Sigmoid colon (tissue), 6 donors: ENCODE measurements at regions not wholly inside any gene's neighbourhood (a gene's known extent, or its start where the extent isn't known, plus 50 kb on each side); places are given as distances from the start of the nearest gene placed in this dataset.

Source experiments
- DNase-seq: peaks from one replicate; pipeline ENCODE4 v3.0.0-alpha.2; 2019
- H3K27ac ChIP-seq, 4 donors: fragments of 200-600 bp; sonication (generic); one replicate each; pipeline ENCODE4 v1.5.1; 2016 to 2019; ENCODE audit warnings: mild to moderate bottlenecking in 1 of 4
- H3K27me3 ChIP-seq, 3 donors: fragments of 200-600 bp; sonication (generic); one replicate each; pipeline ENCODE4 v1.5.1; 2019; ENCODE audit warnings: mild to moderate bottlenecking in 1 of 3
- H3K36me3 ChIP-seq, 4 donors: fragments of 200-600 bp; sonication (generic); one replicate each; pipeline ENCODE4 v1.5.1; 2016 to 2019
- H3K4me1 ChIP-seq, 4 donors: fragments of 200-600 bp; sonication (generic); one replicate each; pipeline ENCODE4 v1.5.1; 2017 to 2019
- H3K4me3 ChIP-seq, 4 donors: fragments of 200-600 bp; sonication (generic); one replicate each; pipeline ENCODE4 v1.5.1; 2017 to 2019; ENCODE audit warnings: mild to moderate bottlenecking in 2 of 4, moderate library complexity in 1 of 4
- H3K9me3 ChIP-seq, 4 donors: fragments of 200-600 bp in 3 of 4; sonication (generic) in 3 of 4; one replicate each; pipeline versions ENCODE4 v1.5.1 to v1.6.1; 2013 to 2019
- EP300 ChIP-seq, 4 donors: sonication (generic); formaldehyde crosslinking; IDR thresholded peaks; one replicate each; pipeline ENCODE4 v1.6.1; 2017; ENCODE audit warnings: antibody characterized with exemption in 4 of 4
- POLR2A ChIP-seq, 2 donors: fragments of 450-650 bp; IDR thresholded peaks; one replicate each; pipeline ENCODE4 v1.6.1; 2016; ENCODE audit warnings: antibody characterized with exemption in 2 of 2, mild to moderate bottlenecking in 2 of 2, moderate library complexity in 2 of 2
- POLR2AphosphoS5 ChIP-seq, 4 donors: sonication (generic); formaldehyde crosslinking; IDR thresholded peaks; one replicate each; pipeline ENCODE4 v1.6.1; 2017; ENCODE audit warnings: antibody characterized with exemption in 4 of 4
- WGBS, 2 donors: extraction: QIAGEN DNeasy Blood & Tissue Kit; methylation state at CpG; one replicate each; pipeline ENCODE4 v1.1.7; 2013; 5-methylcytosine and 5-hydroxymethylcytosine counted together
- intact Hi-C: fragments of 100-400 bp; cut with DNase I; formaldehyde crosslinking; loops from one replicate; pipeline ENCODE4 v1.15.1; 2023
- TF ChIP-seq, protein P1 (sequence below), 4 experiments: fragments of 450-650 bp in 3 of 4; fragments of 200-600 bp in 1 of 4; IDR thresholded peaks; one replicate each; pipeline ENCODE4 v1.5.1; 2016 to 2019; ENCODE audit warnings: antibody characterized with exemption in 4 of 4, mild to moderate bottlenecking in 3 of 4, moderate library complexity in 2 of 4
- donor health status: healthy with polysubstance abuse.
- donor health status: healthy.

DNA sequence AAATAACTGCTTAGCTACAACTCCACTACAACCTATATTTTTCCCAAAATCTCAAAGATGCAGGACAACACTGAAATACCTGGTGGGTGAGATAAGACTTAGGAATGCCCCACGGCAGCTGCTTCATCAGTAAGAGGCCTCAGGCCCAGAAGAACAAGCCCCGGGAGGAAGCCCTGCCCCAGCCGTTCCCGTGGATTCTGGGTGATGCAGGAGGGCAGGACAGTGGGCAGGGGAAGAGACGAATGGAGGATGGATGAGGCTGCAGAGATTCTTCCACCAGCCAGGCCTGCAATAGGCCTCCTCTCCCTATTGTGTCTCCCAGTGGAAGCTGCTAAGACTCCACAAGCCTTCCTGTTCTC lies 197.9 kb upstream of the HDAC4 start:
- H3K27ac ChIP-seq = no peak overlapping the region
- H3K9me3 ChIP-seq = no peaks in the 10 kb centered on the region
- no peaks in the 10 kb centered on the region for H3K36me3 ChIP-seq
- H3K4me3 ChIP-seq = no peak overlapping the region
- DNase-seq = peak; percentile 17
- no peaks in the 10 kb centered on the region for H3K4me1 ChIP-seq
- intact Hi-C loops = no loop called here
- no peak for TF ChIP-seq POLR2A (IDR thresholded peaks at IDR 0.05)
- TF ChIP-seq POLR2AphosphoS5 (IDR thresholded peaks at IDR 0.05) = no peak
- TF ChIP-seq, protein P1, sequence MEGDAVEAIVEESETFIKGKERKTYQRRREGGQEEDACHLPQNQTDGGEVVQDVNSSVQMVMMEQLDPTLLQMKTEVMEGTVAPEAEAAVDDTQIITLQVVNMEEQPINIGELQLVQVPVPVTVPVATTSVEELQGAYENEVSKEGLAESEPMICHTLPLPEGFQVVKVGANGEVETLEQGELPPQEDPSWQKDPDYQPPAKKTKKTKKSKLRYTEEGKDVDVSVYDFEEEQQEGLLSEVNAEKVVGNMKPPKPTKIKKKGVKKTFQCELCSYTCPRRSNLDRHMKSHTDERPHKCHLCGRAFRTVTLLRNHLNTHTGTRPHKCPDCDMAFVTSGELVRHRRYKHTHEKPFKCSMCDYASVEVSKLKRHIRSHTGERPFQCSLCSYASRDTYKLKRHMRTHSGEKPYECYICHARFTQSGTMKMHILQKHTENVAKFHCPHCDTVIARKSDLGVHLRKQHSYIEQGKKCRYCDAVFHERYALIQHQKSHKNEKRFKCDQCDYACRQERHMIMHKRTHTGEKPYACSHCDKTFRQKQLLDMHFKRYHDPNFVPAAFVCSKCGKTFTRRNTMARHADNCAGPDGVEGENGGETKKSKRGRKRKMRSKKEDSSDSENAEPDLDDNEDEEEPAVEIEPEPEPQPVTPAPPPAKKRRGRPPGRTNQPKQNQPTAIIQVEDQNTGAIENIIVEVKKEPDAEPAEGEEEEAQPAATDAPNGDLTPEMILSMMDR (IDR thresholded peaks at IDR 0.05) = no peak
- no peak for TF ChIP-seq EP300 (IDR thresholded peaks at IDR 0.05)
- H3K27me3 ChIP-seq = no peaks in the 10 kb centered on the region
- 64 to 80% methylated on average over 5 of the region's 5 CpGs for WGBS, 2 donors

DNA sequence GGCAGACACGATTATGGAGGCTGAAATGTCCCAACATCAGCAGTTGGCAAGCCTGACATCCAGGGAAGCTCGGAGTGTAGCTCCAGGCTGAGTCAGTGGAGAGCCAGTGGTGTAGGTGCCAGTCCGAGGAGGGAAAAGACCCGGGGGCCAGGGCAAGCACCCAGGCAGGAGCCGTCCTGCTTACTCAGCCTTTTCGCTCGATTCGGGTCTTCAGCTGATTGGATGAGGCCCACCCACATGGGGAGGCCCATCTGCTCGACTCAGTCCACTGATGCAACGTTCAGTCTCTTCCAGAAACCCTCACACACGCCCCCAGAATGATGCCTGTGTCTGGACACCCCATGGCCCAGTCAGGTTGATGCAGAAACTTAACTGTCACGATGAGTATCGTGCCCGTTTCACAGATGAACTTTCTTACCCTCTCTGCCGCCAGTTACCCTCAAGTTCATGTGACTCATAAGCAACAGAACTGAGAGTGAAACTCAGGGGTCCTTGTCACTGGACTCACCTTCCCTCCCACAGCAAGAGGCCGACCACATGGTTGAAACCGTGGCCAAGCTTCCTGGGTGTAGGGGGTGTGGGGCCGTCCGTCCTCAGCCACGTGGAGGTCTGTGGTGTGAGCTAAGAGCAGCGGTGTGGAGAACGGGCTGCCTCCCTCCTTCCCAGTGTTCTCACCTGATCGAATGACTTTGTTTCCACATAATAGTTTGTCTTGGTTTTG lies 197.4 kb upstream of the HDAC4 start:
- DNase-seq = peak; percentile 61
- Histone ChIP-seq H3K36me3 (no peaks in the 10 kb centered on the region), H3K4me3 (no peak overlapping the region), H3K27me3 (no peaks in the 10 kb centered on the region), H3K4me1 (no peaks in the 10 kb centered on the region), H3K27ac (no peak overlapping the region), H3K9me3 (no peaks in the 10 kb centered on the region)
- intact Hi-C loops = no loop called here
- 83 to 85% methylated on average over 23 of the region's 23 CpGs for WGBS, 2 donors
- TF ChIP-seq, protein P1 (IDR thresholded peaks at IDR 0.05) = no peak
- TF ChIP-seq EP300 (IDR thresholded peaks at IDR 0.05) = no peak
- TF ChIP-seq POLR2A (IDR thresholded peaks at IDR 0.05) = no peak
- no peak for TF ChIP-seq POLR2AphosphoS5 (IDR thresholded peaks at IDR 0.05)

DNA sequence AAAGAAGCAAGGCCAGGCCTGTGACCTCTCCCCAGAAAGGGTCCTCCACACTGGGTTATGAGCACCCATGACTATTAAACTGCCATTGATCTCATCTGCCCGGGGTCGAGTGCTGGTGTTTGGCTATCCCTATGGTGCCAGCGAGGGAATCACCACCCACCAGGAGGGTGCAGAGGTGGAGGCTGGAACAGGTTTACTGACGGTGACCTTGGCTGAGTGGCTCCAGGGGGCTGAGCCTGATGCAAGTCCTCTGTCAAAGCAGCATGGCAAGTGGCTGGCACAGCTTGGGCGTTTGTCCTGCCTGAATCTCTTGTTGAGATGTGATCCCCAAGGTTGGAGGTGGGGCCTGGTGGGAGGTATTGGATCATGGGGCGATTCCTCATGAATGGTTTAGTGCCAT lies 196.4 kb upstream of the HDAC4 start:
- peak; percentile 40 for DNase-seq

DNA sequence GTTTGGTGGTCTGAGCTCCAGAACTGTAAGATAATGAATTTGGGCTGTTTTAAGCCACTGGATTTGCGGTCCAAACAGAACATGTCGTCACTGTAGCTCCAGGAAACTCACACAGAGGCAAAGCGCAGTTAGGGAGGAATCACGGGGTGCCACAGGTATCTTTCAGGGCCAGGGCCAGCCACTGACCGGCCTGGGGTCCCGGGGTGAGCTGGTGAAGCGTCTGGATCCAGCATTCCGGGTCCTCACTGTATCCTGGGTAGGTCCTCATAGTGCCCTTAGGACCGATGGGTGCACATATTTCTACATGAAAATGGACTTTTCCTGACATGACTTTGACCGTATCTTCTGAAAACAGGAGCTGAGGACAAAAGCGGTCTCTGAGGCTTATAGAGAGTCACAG lies 196.0 kb upstream of the HDAC4 start:
- TF ChIP-seq, protein P1 (IDR thresholded peaks at IDR 0.05) = no peak
- TF ChIP-seq POLR2AphosphoS5 (IDR thresholded peaks at IDR 0.05) = no peak
- no peak for TF ChIP-seq POLR2A (IDR thresholded peaks at IDR 0.05)
- no peak for TF ChIP-seq EP300 (IDR thresholded peaks at IDR 0.05)
- 77 to 88% methylated on average over 11 of the region's 11 CpGs for WGBS, 2 donors
- Histone ChIP-seq H3K4me1 (no peaks in the 10 kb centered on the region), H3K27ac (no peak overlapping the region), H3K36me3 (no peaks in the 10 kb centered on the region), H3K9me3 (no peaks in the 10 kb centered on the region), H3K4me3 (no peak overlapping the region), H3K27me3 (no peaks in the 10 kb centered on the region)
- DNase-seq = peak; percentile 53
- intact Hi-C loops = no loop called here

More for the DNA sequence above, 196.4 kb upstream of the HDAC4 start:
- Histone ChIP-seq H3K36me3 (no peaks in the 10 kb centered on the region), H3K27me3 (no peaks in the 10 kb centered on the region), H3K4me3 (no peak overlapping the region), H3K4me1 (no peaks in the 10 kb centered on the region), H3K27ac (no peak overlapping the region), H3K9me3 (no peaks in the 10 kb centered on the region)
- intact Hi-C loops = no loop called here
- TF ChIP-seq POLR2AphosphoS5 (IDR thresholded peaks at IDR 0.05) = no peak
- 74 to 87% methylated on average over 6 of the region's 6 CpGs for WGBS, 2 donors

DNA sequence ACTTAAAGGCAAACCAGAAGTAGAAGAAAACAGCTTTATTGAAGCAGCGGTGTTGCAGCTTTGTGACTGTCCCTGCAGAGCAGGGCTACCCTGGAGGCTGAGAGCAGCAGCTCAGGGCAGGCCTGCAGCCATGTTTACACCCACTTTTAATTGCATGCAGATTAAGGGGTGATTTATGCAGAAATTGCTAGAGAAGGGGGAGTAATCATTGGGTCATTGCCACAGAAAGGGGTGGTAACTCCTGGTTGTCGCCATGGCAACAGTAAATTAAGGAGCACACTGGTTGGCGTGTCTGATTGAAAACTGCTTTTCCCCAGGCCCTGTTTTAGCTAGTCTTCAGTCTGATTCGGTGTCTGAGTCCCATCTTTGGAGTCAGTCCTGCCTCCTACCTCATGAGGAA lies 195.4 kb upstream of the HDAC4 start:
- 64 to 81% methylated on average over 4 of the region's 4 CpGs for WGBS, 2 donors
- intact Hi-C loops = no loop called here
- Histone ChIP-seq H3K4me3 (no peak overlapping the region), H3K36me3 (no peaks in the 10 kb centered on the region), H3K9me3 (no peaks in the 10 kb centered on the region), H3K4me1 (no peaks in the 10 kb centered on the region), H3K27ac (no peak overlapping the region), H3K27me3 (no peaks in the 10 kb centered on the region)
- peak; percentile 13 for DNase-seq
- TF ChIP-seq, protein P1 (IDR thresholded peaks at IDR 0.05) = no peak
- TF ChIP-seq POLR2AphosphoS5 (IDR thresholded peaks at IDR 0.05) (no peak), POLR2A (IDR thresholded peaks at IDR 0.05) (no peak), EP300 (IDR thresholded peaks at IDR 0.05) (no peak)
